Neural progenitor cell (in vitro differentiated cells): ENCODE measurements at regions not wholly inside any gene's neighbourhood (a gene's known extent, or its start where the extent isn't known, plus 50 kb on each side); places are given as distances from the start of the nearest gene placed in this dataset.
A peak's percentile ranks its signal among the peaks of the same experiment; 100 is the strongest.

ENCODE experiments used
- DNase-seq: peaks from one replicate; pipeline ENCODE4 v3.0.0-alpha.2; 2016; ENCODE audit warnings: low spot score
- H2AFZ ChIP-seq: fragments of 200-600 bp; sonication (generic); replicated peaks from 2 replicates; pipeline ENCODE4 v1.6.1; 2016; ENCODE audit warnings: antibody characterized with exemption
- H3F3A ChIP-seq: fragments of 200-600 bp; sonication (generic); 2 replicates; pipeline ENCODE4 v1.6.1; 2016; ENCODE audit warnings: antibody characterized with exemption, low read depth
- H3K27ac ChIP-seq: fragments of 200-600 bp; sonication (generic); 2 replicates; pipeline ENCODE4 v1.5.1; 2016; ENCODE audit warnings: mild to moderate bottlenecking
- H3K27me3 ChIP-seq: fragments of 200-600 bp; sonication (generic); 2 replicates; pipeline ENCODE4 v1.6.1; 2016; ENCODE audit warnings: mild to moderate bottlenecking, moderate library complexity
- H3K36me3 ChIP-seq: fragments of 200-600 bp; sonication (generic); 2 replicates; pipeline ENCODE4 v1.5.1; 2016
- H3K4me1 ChIP-seq: fragments of 200-600 bp; sonication (generic); 2 replicates; pipeline ENCODE4 v1.6.1; 2016; ENCODE audit warnings: mixed run types
- H3K4me2 ChIP-seq: fragments of 200-600 bp; sonication (generic); 2 replicates; pipeline ENCODE4 v1.6.1; 2016
- H3K4me3 ChIP-seq: fragments of 200-600 bp; sonication (generic); 2 replicates; pipeline ENCODE4 v1.5.1; 2016
- H3K79me2 ChIP-seq: fragments of 200-600 bp; sonication (generic); 2 replicates; pipeline ENCODE4 v1.6.1; 2016; ENCODE audit warnings: low read depth
- H3K9ac ChIP-seq: fragments of 200-600 bp; sonication (generic); 2 replicates; pipeline ENCODE4 v1.6.1; 2016
- H3K9me3 ChIP-seq: fragments of 200-600 bp; sonication (generic); 2 replicates; pipeline ENCODE4 v1.5.1; 2016; ENCODE audit warnings: low read depth
- H4K20me1 ChIP-seq: fragments of 200-600 bp; sonication (generic); 2 replicates; pipeline ENCODE4 v1.6.1; 2016; ENCODE audit warnings: low read depth
- H3K27ac Mint-ChIP-seq: 3 replicates; pipeline ENCODE4 v1.8.0; 2021; ENCODE audit warnings: mixed read lengths
- H3K27me3 Mint-ChIP-seq: 2 replicates; pipeline ENCODE4 v1.8.0; 2022; ENCODE audit warnings: low read depth, mild to moderate bottlenecking, inconsistent platforms, moderate library complexity, mixed read lengths; ENCODE audit not compliant: insufficient read depth
- H3K36me3 Mint-ChIP-seq: 3 replicates; pipeline ENCODE4 v1.8.0; 2021; ENCODE audit warnings: mixed read lengths
- H3K4me1 Mint-ChIP-seq: 3 replicates; pipeline ENCODE4 v1.8.0; 2021; ENCODE audit warnings: mixed read lengths
- H3K4me3 Mint-ChIP-seq: 3 replicates; pipeline ENCODE4 v1.8.0; 2021; ENCODE audit warnings: mild to moderate bottlenecking, moderate library complexity, mixed read lengths
- H3K9me3 Mint-ChIP-seq: 3 replicates; pipeline ENCODE4 v1.8.0; 2020; ENCODE audit warnings: mixed read lengths
- EZH2 ChIP-seq: fragments of 200-600 bp; sonication (generic); IDR thresholded peaks from 2 replicates; pipeline ENCODE4 v1.6.1; 2017; ENCODE audit warnings: antibody characterized with exemption, mild to moderate bottlenecking, moderate library complexity
- EZH2phosphoT487 ChIP-seq: fragments of 200-600 bp; sonication (generic); IDR thresholded peaks from 2 replicates; pipeline ENCODE4 v1.6.1; 2017; ENCODE audit warnings: antibody characterized with exemption
- TF ChIP-seq, protein P1 (sequence below): fragments of 200-600 bp; sonication (generic); IDR thresholded peaks from 2 replicates; pipeline ENCODE4 v1.5.1; 2017; ENCODE audit warnings: antibody characterized with exemption, mild to moderate bottlenecking

- Mint-ChIP-seq H3K4me1 (peaks cover 31% of the 10 kb centered on the region), H3K9me3 (no peaks in the 10 kb centered on the region), H3K27ac (peak overlapping the region; percentile 31), H3K4me3 (peak overlapping the region; percentile 41), H3K27me3 (peaks cover 4% of the 10 kb centered on the region), H3K36me3 (no peaks in the 10 kb centered on the region)
- no peak overlapping the region for H3K4me3 ChIP-seq
- H3K27ac ChIP-seq, result no peak overlapping the region
- no peaks in the 10 kb centered on the region for H4K20me1 ChIP-seq
- no peaks in the 10 kb centered on the region for H3K36me3 ChIP-seq
- H3K4me2 ChIP-seq, result no peak overlapping the region
- peak overlapping the region; percentile 64 for H2AFZ ChIP-seq
- no peak overlapping the region for H3K9ac ChIP-seq
- no peaks in the 10 kb centered on the region for H3K79me2 ChIP-seq
- peak; percentile 90 for DNase-seq
- peaks cover 9% of the 10 kb centered on the region for H3K4me1 ChIP-seq
- no peaks in the 10 kb centered on the region for H3F3A ChIP-seq
- H3K9me3 ChIP-seq, result no peaks in the 10 kb centered on the region
- TF ChIP-seq, protein P1, sequence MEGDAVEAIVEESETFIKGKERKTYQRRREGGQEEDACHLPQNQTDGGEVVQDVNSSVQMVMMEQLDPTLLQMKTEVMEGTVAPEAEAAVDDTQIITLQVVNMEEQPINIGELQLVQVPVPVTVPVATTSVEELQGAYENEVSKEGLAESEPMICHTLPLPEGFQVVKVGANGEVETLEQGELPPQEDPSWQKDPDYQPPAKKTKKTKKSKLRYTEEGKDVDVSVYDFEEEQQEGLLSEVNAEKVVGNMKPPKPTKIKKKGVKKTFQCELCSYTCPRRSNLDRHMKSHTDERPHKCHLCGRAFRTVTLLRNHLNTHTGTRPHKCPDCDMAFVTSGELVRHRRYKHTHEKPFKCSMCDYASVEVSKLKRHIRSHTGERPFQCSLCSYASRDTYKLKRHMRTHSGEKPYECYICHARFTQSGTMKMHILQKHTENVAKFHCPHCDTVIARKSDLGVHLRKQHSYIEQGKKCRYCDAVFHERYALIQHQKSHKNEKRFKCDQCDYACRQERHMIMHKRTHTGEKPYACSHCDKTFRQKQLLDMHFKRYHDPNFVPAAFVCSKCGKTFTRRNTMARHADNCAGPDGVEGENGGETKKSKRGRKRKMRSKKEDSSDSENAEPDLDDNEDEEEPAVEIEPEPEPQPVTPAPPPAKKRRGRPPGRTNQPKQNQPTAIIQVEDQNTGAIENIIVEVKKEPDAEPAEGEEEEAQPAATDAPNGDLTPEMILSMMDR, result peak; percentile 70
- TF ChIP-seq EZH2phosphoT487 (no peak), EZH2 (no peak)
- no peaks in the 10 kb centered on the region for H3K27me3 ChIP-seq
These were observed 57.8 kb upstream of the HSPA9 start for GRCh38 chr5:138632900-138633489.

DNA sequence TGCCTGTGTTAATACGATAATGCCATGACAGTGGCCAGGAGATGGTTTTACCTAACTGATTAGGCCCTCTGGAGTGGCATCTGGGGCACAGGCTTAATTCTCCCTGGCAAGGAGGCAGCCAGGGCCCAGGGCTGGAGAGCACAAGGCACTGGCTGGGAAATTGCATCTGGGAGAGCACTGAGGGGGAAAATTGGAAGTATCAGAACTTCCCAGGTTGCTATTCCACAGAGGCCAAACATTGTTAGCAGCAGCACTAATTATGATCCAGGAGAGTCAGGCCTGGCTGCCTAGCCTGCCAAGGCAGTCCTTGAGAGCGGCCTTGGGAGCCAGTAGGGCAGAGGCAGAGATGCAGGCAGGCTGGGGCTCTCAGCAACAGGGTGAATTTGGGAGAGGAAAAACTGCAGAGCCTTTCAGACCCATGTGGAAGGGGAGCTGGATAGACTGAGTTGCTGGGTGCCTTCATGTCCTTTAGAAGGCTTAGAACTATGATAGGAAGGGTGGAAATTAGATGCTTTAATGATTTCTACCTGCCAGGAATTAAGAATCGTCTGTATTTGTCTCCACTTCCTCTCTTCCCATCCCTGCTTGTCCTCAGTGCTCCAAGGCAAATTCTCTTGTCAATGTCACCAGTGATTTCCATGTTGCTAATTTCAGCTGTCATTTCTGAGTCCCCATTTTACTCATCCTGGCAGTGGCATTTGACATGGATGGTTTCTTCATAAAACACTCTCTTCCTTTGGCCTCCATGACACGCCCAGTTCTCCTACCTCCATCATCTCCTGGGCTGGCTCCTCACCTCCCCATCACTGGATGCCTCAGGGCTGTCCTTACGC is 56.1 kb upstream of the HSPA9 start:
- no peak for DNase-seq
- H3K27ac Mint-ChIP-seq, result peak overlapping the region; percentile 1
- Histone ChIP-seq H2AFZ (no peak overlapping the region), H3K4me3 (no peak overlapping the region), H3K36me3 (no peaks in the 10 kb centered on the region), H3F3A (no peaks in the 10 kb centered on the region), H3K9me3 (no peaks in the 10 kb centered on the region), H3K27ac (no peak overlapping the region), H4K20me1 (no peaks in the 10 kb centered on the region), H3K79me2 (no peaks in the 10 kb centered on the region), H3K9ac (no peak overlapping the region), H3K4me2 (no peak overlapping the region), H3K4me1 (peaks cover 9% of the 10 kb centered on the region), H3K27me3 (no peaks in the 10 kb centered on the region)
- no peaks in the 10 kb centered on the region for H3K9me3 Mint-ChIP-seq
- no peak overlapping the region for H3K4me3 Mint-ChIP-seq
- H3K4me1 Mint-ChIP-seq, result peaks cover 29% of the 10 kb centered on the region
- TF ChIP-seq, protein P1, result no peak
- TF ChIP-seq EZH2phosphoT487 (no peak), EZH2 (no peak)
- H3K36me3 Mint-ChIP-seq, result no peaks in the 10 kb centered on the region
- H3K27me3 Mint-ChIP-seq, result peaks cover 4% of the 10 kb centered on the region

DNA sequence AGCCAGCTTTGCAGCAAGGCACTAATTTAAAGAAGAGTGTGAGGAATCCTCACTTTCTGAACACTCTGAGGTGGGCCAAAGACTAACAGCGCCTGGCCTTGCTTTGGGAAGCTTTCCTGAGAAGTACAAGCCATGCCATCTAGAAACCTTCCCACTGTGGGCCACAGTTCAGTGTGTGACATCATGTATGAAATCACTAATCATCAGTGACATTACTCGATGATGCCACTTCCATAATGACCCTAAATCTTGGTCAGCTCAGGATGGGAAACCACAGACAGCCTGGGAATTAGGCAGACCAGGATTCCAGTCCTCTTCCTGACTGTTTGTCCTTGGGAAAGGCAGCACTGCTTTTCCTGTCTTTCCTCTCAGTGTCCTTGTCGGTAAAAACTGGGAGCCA is 54.2 kb upstream of the HSPA9 start:
- H3K9ac ChIP-seq, result no peak overlapping the region
- no peaks in the 10 kb centered on the region for H3K27me3 ChIP-seq
- no peaks in the 10 kb centered on the region for H3K9me3 ChIP-seq
- no peaks in the 10 kb centered on the region for H3F3A ChIP-seq
- H3K9me3 Mint-ChIP-seq, result no peaks in the 10 kb centered on the region
- no peak overlapping the region for H3K4me3 ChIP-seq
- H3K27ac Mint-ChIP-seq, result no peak overlapping the region
- no peak overlapping the region for H3K4me2 ChIP-seq
- H2AFZ ChIP-seq, result no peak overlapping the region
- no peaks in the 10 kb centered on the region for H3K79me2 ChIP-seq
- peaks cover 16% of the 10 kb centered on the region for H3K4me1 Mint-ChIP-seq
- no peak overlapping the region for H3K27ac ChIP-seq
- peaks cover 5% of the 10 kb centered on the region for H3K4me1 ChIP-seq
- no peaks in the 10 kb centered on the region for H3K36me3 Mint-ChIP-seq
- DNase-seq, result no peak
- no peak overlapping the region for H3K4me3 Mint-ChIP-seq
- no peaks in the 10 kb centered on the region for H4K20me1 ChIP-seq
- no peaks in the 10 kb centered on the region for H3K36me3 ChIP-seq
- TF ChIP-seq EZH2phosphoT487, result no peak
- TF ChIP-seq EZH2, result no peak
- TF ChIP-seq, protein P1, result no peak
- peaks cover 2% of the 10 kb centered on the region for H3K27me3 Mint-ChIP-seq
